K562 (cell line): ENCODE measurements at regions not wholly inside any gene's neighbourhood (a gene's known extent, or its start where the extent isn't known, plus 50 kb on each side); places are given as distances from the start of the nearest gene placed in this dataset.

Experiments
- ATAC-seq: fragments of 200-7000 bp; cut with Tn5 transposase; 3 replicates; pipeline ENCODE4 v1.9.1; 2020; ENCODE audit warnings: moderate library complexity
- BruUV-seq: library from RNA; stranded (reverse); fragments of 400-500 nt; replicated peaks from 2 replicates; lab custom pipeline; 2021; lab: Mats Ljungman, UMichigan
- CTCF ChIA-PET: fragments of 300-600 bp; formaldehyde crosslinking; extraction: SDS; loops from one replicate; lab custom pipeline; 2021; ENCODE audit warnings: low intra/inter-chr PET ratio; lab: Yijun Ruan, JAX
- POLR2A ChIA-PET: fragments of 300-600, 350-650 bp; sonication (Branson Sonifier 250); formaldehyde crosslinking; extraction: SDS; loops from one replicate; lab custom pipeline; 2021; ENCODE audit warnings: antibody characterized with exemption, inconsistent platforms; lab: Yijun Ruan, JAX
- DNase-seq, 4 experiments: peaks; one replicate each; pipeline versions ENCODE4 v3.0.0 to v3.0.0-alpha.2; 2011 to 2018; ENCODE audit warnings: low spot score in 3 of 4, mixed read lengths in 3 of 4; ENCODE audit errors: extremely low read depth in 1 of 4
- FAIRE-seq: peaks from 2 replicates; lab custom pipeline; 2011; peaks lifted over from hg19 to GRCh38; lab: Jason Lieb, UNC
- H2AFZ ChIP-seq: 2 replicates; pipeline ENCODE4 v1.6.0; 2011; ENCODE audit warnings: low read depth, low read length, control low read depth, inconsistent platforms
- H3K27ac ChIP-seq: fragments of 200-600 bp; 3 replicates; pipeline ENCODE4 v1.8.0; 2011; ENCODE audit warnings: low read depth, mild to moderate bottlenecking, control low read depth, inconsistent platforms, low read length, moderate library complexity, mixed read lengths; ENCODE audit errors: extremely low read depth
- H3K27me3 ChIP-seq, 2 experiments: fragments of 300-600 bp in 1 of 2; 2 replicates in 1 of 2; 3 replicates in 1 of 2; pipeline versions ENCODE4 v1.6.0 to v1.8.0; 2011; ENCODE audit warnings: inconsistent platforms in 2 of 2, low read length in 2 of 2, mild to moderate bottlenecking in 1 of 2, mixed read lengths in 1 of 2, moderate library complexity in 1 of 2; ENCODE audit not compliant: control insufficient read depth in 2 of 2, insufficient read depth in 2 of 2
- H3K36me3 ChIP-seq: fragments of 300-600 bp; 3 replicates; pipeline ENCODE4 v1.8.0; 2011; ENCODE audit warnings: mild to moderate bottlenecking, low read length, inconsistent platforms; ENCODE audit not compliant: control insufficient read depth, insufficient read depth
- H3K4me1 ChIP-seq, 2 experiments: fragments of 200-600 bp in 1 of 2; replicated peaks in 1 of 2; 2 replicates in 1 of 2; 3 replicates in 1 of 2; pipeline versions ENCODE4 v1.5.1 to v1.8.0; 2011; ENCODE audit warnings: inconsistent platforms in 2 of 2, low read length in 2 of 2, mild to moderate bottlenecking in 1 of 2, mixed read lengths in 1 of 2, moderate library complexity in 1 of 2; ENCODE audit not compliant: control insufficient read depth in 2 of 2, insufficient read depth in 2 of 2
- H3K4me2 ChIP-seq: 2 replicates; pipeline ENCODE4 v1.6.1; 2011; ENCODE audit warnings: low read length, control low read depth, inconsistent platforms, mixed read lengths; ENCODE audit not compliant: insufficient read depth
- H3K4me3 ChIP-seq: fragments of 200-600 bp; sonication (generic), shearing (Covaris generic); 2 replicates; pipeline ENCODE4 v1.5.1; 2016; ENCODE audit warnings: control low read depth, inconsistent platforms
- H3K79me2 ChIP-seq: fragments of 200-600 bp; 3 replicates; pipeline ENCODE4 v1.8.0; 2011; ENCODE audit warnings: low read length, inconsistent platforms; ENCODE audit not compliant: control insufficient read depth, insufficient read depth
- H3K9ac ChIP-seq, 2 experiments: 2 replicates each; pipeline versions ENCODE4 v1.6.0 to v1.6.1; 2011; ENCODE audit warnings: low read depth in 2 of 2, low read length in 2 of 2, control low read depth in 1 of 2, inconsistent platforms in 1 of 2, mild to moderate bottlenecking in 1 of 2, mixed read lengths in 1 of 2; ENCODE audit not compliant: insufficient read depth in 1 of 2
- H3K9me1 ChIP-seq: one replicate; pipeline ENCODE4 v1.6.0; 2011; ENCODE audit warnings: inconsistent platforms, mild to moderate bottlenecking, low read length, moderate library complexity; ENCODE audit not compliant: control insufficient read depth, insufficient read depth
- H3K9me3 ChIP-seq: replicated peaks from 2 replicates; pipeline ENCODE4 v1.5.1; 2011; ENCODE audit warnings: low read depth, low read length, inconsistent platforms; ENCODE audit not compliant: control insufficient read depth, insufficient read depth
- H4K20me1 ChIP-seq: replicated peaks from 2 replicates; pipeline ENCODE4 v1.6.1; 2011; ENCODE audit warnings: low read length, inconsistent platforms, mixed read lengths; ENCODE audit not compliant: control insufficient read depth, insufficient read depth
- BRD9 ChIP-seq: fragments of 450-650 bp; IDR thresholded peaks from 2 replicates; pipeline ENCODE4 v1.6.1; 2018; ENCODE audit warnings: low read depth; ENCODE audit not compliant: partially characterized antibody
- CBFA2T3 ChIP-seq: fragments of 450-650 bp; IDR thresholded peaks from 2 replicates; pipeline ENCODE4 v1.6.1; 2017
- EHMT2 ChIP-seq: fragments of 450-650 bp; IDR thresholded peaks from 2 replicates; pipeline ENCODE4 v1.6.1; 2018; ENCODE audit warnings: antibody characterized with exemption
- IRF2 ChIP-seq: sonication (generic); formaldehyde crosslinking; IDR thresholded peaks from 2 replicates; pipeline ENCODE4 v1.8.1; 2022; ENCODE audit warnings: mild to moderate bottlenecking, missing genetic modification reagents
- RUNX1 ChIP-seq: sonication (generic); IDR thresholded peaks from 2 replicates; pipeline ENCODE4 v1.6.1; 2016; ENCODE audit warnings: antibody characterized with exemption, low read depth
- SP2 ChIP-seq: IDR thresholded peaks from 2 replicates; pipeline ENCODE4 v1.6.1; 2011; ENCODE audit warnings: mild to moderate bottlenecking, low read depth, low read length, moderate library complexity; ENCODE audit not compliant: poor library complexity, severe bottlenecking; ENCODE audit errors: extremely low read depth
- ZBTB1 ChIP-seq: sonication (generic); formaldehyde crosslinking; IDR thresholded peaks from 2 replicates; pipeline ENCODE4 v1.8.1; 2023; ENCODE audit warnings: missing genetic modification reagents, low read depth, mild to moderate bottlenecking, borderline replicate concordance
- WGBS: fragments of 100-300 bp; shearing (Covaris generic); methylation state at CpG from one replicate; pipeline ENCODE4 v1.1.6; 2016; ENCODE audit warnings: low coverage, mixed read lengths; ENCODE audit not compliant: insufficient coverage; ENCODE audit errors: missing lambda C conversion rate; 5-methylcytosine and 5-hydroxymethylcytosine counted together
- in situ Hi-C: fragments of 300-500 bp; cut with MboI; formaldehyde crosslinking; loops from 4 replicates; pipeline ENCODE4 v1.15.0; 2018; ENCODE audit warnings: inconsistent platforms, mixed read lengths
- intact Hi-C: fragments of 100-400 bp; cut with micrococcal nuclease; formaldehyde crosslinking; loops from 2 replicates; pipeline ENCODE4 v1.14.2; 2022
- TF ChIP-seq, protein P1 (sequence below): IDR thresholded peaks from 2 replicates; pipeline ENCODE4 v1.6.1; 2016; ENCODE audit warnings: missing genetic modification characterization, missing compliant biosample characterization
- TF ChIP-seq, protein P2 (sequence below): IDR thresholded peaks from 2 replicates; pipeline ENCODE4 v1.6.1; 2011; ENCODE audit warnings: borderline replicate concordance, low read depth, mild to moderate bottlenecking, moderate library complexity, low read length; ENCODE audit not compliant: insufficient read depth, poor library complexity, severe bottlenecking
- TF ChIP-seq, protein P3 (sequence below), 2 experiments: fragments of 450-650 bp; IDR thresholded peaks; 2 replicates each; pipeline ENCODE4 v1.6.1; 2016; ENCODE audit warnings: mild to moderate bottlenecking in 2 of 2, borderline replicate concordance in 1 of 2, low read depth in 1 of 2, moderate library complexity in 1 of 2

GRCh38 chr5:165882099-165882498 lies 2376.7 kb downstream of the MAT2B start:
- H3K4me1 ChIP-seq, result no peaks in the 10 kb centered on the region
- ChIA-PET CTCF (no interaction called here), POLR2A (no interaction called here)
- no peak overlapping the region for H2AFZ ChIP-seq
- H3K27ac ChIP-seq, result no peak overlapping the region
- H3K4me3 ChIP-seq, result no peak overlapping the region
- no peak overlapping the region for H3K9ac ChIP-seq
- DNase-seq (no peak), ATAC-seq (no peak), FAIRE-seq (no peak)
- BruUV-seq, result no TSS peak
- intact Hi-C loops, result no loop called here
- no peaks in the 10 kb centered on the region for H4K20me1 ChIP-seq
- in situ Hi-C loops, result no loop called here
- H3K79me2 ChIP-seq, result no peaks in the 10 kb centered on the region
- no peaks in the 10 kb centered on the region for H3K36me3 ChIP-seq
- no peaks in the 10 kb centered on the region for H3K27me3 ChIP-seq
- 0% methylated on average over 3 of the region's 3 CpGs for WGBS
- H3K4me2 ChIP-seq, result no peak overlapping the region
- no peak for TF ChIP-seq IRF2 (CRISPR knock-in tag)
- TF ChIP-seq EHMT2, result no peak
- TF ChIP-seq CBFA2T3, result no peak
- TF ChIP-seq, protein P1, sequence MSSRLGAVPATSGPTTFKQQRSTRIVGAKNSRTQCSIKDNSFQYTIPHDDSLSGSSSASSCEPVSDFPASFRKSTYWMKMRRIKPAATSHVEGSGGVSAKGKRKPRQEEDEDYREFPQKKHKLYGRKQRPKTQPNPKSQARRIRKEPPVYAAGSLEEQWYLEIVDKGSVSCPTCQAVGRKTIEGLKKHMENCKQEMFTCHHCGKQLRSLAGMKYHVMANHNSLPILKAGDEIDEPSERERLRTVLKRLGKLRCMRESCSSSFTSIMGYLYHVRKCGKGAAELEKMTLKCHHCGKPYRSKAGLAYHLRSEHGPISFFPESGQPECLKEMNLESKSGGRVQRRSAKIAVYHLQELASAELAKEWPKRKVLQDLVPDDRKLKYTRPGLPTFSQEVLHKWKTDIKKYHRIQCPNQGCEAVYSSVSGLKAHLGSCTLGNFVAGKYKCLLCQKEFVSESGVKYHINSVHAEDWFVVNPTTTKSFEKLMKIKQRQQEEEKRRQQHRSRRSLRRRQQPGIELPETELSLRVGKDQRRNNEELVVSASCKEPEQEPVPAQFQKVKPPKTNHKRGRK (tag), result no peak
- no peak for TF ChIP-seq SP2
- no peak for TF ChIP-seq ZBTB1 (CRISPR knock-in tag)
- TF ChIP-seq, protein P2, sequence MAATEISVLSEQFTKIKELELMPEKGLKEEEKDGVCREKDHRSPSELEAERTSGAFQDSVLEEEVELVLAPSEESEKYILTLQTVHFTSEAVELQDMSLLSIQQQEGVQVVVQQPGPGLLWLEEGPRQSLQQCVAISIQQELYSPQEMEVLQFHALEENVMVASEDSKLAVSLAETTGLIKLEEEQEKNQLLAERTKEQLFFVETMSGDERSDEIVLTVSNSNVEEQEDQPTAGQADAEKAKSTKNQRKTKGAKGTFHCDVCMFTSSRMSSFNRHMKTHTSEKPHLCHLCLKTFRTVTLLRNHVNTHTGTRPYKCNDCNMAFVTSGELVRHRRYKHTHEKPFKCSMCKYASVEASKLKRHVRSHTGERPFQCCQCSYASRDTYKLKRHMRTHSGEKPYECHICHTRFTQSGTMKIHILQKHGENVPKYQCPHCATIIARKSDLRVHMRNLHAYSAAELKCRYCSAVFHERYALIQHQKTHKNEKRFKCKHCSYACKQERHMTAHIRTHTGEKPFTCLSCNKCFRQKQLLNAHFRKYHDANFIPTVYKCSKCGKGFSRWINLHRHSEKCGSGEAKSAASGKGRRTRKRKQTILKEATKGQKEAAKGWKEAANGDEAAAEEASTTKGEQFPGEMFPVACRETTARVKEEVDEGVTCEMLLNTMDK, result no peak
- TF ChIP-seq, protein P3, sequence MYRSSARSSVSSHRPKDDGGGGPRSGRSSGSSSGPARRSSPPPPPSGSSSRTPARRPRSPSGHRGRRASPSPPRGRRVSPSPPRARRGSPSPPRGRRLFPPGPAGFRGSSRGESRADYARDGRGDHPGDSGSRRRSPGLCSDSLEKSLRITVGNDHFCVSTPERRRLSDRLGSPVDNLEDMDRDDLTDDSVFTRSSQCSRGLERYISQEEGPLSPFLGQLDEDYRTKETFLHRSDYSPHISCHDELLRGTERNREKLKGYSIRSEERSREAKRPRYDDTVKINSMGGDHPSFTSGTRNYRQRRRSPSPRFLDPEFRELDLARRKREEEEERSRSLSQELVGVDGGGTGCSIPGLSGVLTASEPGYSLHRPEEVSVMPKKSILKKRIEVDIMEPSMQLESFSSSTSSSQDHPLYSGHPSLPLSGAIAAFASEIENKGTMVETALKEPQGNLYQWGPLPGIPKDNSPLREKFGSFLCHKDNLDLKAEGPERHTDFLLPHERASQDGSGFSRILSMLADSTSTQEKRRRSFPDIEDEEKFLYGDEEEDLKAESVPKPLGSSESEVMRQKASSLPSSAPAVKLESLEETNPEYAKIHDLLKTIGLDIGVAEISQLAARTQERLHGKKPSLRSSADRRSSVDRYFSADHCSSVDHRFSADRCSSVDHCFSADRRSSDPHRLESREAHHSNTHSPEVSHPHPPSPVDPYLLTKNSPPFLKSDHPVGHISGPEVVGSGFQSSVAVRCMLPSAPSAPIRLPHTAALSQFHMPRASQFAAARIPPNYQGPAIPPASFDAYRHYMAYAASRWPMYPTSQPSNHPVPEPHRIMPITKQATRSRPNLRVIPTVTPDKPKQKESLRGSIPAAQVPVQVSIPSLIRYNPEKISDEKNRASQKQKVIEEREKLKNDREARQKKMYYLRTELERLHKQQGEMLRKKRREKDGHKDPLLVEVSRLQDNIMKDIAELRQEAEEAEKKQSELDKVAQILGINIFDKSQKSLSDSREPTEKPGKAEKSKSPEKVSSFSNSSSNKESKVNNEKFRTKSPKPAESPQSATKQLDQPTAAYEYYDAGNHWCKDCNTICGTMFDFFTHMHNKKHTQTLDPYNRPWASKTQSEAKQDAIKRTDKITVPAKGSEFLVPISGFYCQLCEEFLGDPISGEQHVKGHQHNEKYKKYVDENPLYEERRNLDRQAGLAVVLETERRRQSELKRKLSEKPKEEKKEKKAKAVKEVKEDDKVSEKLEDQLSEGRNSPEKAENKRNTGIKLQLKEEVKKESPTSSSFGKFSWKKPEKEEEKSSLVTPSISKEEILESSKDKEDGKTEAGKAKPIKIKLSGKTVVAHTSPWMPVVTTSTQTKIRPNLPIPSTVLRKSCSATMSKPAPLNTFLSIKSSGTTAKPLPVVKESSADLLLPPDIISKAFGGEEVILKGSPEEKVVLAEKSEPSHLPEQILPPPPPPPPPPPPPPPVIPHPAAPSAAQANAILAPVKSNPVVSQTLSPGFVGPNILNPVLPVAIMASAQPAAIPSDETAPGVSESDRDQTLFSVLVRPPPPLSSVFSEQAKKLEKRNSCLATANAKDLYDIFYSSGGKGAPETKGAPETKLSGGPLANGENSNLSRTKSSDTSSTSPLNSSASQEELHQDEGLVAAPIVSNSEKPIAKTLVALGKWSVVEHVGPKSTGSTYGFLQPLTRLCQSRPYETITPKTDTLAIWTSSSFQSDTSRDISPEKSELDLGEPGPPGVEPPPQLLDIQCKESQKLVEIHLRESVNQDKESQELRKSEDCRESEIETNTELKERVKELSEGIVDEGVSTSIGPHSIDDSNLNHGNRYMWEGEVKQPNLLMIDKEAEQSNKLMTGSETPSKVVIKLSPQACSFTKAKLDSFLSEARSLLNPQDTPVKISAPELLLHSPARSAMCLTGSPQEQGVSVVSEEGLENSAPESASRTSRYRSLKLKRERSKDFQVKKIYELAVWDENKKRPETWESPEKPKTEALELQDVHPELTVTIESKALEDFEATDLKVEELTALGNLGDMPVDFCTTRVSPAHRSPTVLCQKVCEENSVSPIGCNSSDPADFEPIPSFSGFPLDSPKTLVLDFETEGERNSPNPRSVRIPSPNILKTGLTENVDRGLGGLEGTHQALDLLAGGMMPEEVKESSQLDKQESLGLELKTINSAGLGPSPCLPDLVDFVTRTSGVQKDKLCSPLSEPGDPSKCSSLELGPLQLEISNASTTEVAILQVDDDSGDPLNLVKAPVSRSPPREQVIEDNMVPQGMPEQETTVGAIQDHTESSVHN (IDR thresholded peaks at IDR 0.05; ENCODE audit: borderline replicate concordance in 1 of 2, low read depth in 1 of 2), result no peak
- TF ChIP-seq BRD9, result no peak
- TF ChIP-seq RUNX1, result no peak
- H3K9me1 ChIP-seq, result no peaks in the 10 kb centered on the region
- no peaks in the 10 kb centered on the region for H3K9me3 ChIP-seq
